Right hindlimb (tissue), 1 donor: ENCODE measurements at regions not wholly inside any gene's neighbourhood (a gene's known extent, or its start where the extent isn't known, plus 50 kb on each side); places are given as distances from the start of the nearest gene placed in this dataset.

Experiments
- DNase-seq: peaks from one replicate; pipeline ENCODE4 v3.0.0-alpha.2; 2018

DNA sequence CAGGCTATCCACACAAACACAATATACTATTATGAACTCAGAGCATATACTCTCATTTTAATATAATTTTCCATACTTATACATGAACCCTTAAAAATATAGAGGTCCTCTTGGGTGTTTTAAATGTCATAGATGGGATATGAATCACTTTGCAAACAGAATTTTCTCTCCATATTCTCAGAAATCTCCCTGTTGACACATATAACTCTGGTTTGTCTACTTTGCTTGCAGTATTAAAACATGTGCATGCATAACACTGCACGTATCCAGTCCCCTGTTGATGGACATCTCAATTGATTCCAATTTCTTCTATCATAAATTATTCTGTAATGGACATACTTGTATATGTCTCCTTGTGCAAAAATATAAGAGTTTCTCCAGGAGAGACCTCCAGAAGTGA lies 417.5 kb upstream of the TBX3 start:
- DNase-seq, result no peak

DNA sequence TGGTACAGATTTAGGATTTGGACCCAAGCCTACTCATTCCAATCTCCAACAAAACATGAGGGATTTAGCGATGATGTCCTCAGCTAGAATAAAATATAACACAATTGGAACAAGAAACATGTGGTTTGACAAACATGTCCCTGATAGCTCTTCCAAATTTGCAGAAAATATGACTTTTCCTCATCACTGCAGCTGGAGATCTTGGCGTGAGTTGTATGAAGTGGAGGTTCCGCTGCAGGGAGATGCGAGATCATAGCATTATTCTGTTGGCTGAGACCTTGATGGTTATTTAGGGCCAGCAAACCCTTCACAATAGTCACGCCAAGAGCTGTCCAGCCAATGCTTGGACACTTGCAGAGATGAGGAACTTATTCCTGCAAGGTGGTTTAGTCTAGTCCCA lies 413.4 kb upstream of the TBX3 start:
- DNase-seq, result peak; percentile 87

DNA sequence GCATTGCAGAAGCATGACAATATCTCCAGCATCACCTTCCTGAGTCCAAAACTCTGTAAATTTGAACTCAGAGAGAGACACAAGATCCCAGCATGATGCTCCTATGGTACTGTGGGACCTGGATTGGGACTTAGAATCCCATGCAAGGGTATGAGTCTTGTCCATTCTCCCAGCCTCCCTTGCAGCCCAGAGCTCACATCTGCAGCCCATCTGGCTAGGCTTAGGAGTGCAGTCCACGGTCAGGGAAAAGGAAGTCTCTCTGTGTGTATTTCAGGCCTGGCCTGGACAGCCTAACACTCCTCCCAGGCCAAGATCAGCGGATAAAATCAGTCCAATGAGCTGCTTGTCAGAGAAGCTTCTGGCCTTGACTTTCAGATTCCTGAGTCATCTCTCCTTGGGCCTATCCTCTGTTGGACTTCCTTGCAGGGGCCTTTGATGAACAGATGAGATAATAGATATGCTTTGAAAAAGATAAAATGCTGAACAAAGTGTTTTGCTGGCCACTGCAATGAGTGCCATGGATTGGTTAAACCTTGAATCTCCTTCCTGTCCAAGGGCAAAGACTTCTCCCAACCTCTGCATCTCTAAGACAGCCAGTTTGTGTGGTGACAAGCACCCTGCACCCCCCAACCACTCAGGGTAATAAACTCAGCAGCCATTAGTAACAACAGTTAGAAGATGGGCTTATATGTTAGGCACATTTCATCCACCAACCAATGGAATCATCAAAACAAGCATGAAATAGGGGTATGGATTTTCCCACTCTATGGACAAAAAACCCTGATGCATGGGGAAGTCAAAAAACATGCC lies 412.8 kb upstream of the TBX3 start:
- peak; percentile 91 for DNase-seq

DNA sequence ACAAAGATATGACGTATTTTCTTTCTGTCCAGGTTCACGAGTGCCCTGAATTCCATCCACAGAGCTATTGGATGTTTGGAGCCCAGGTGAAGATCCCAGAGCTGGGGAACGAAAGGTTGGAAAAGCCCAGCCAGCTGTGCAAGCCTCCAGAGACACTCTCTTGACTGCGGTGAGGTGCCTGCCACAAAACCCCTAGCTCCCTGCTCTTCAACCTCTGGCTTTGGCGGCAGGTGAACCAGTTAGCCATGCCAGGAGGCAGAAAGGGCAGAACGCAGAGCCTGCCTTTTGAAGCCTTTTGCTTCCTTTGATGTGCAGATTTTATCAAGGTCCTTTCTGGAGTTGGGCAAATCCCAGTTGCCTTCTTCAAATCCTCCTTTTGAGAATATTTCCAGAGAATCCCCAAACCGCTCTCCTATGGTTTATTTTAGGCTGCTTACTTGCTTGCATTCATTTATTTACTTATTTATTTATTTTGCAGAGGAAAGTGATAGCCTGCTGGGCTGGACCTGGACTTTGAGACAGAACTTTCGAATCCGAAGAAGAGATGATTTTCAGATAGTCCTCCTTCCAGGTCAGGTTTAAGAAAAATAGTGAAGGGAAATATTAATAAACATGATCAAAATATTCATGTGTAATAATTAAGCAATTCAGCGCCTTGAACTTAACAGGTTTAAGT lies 411.2 kb upstream of the TBX3 start:
- no peak for DNase-seq

DNA sequence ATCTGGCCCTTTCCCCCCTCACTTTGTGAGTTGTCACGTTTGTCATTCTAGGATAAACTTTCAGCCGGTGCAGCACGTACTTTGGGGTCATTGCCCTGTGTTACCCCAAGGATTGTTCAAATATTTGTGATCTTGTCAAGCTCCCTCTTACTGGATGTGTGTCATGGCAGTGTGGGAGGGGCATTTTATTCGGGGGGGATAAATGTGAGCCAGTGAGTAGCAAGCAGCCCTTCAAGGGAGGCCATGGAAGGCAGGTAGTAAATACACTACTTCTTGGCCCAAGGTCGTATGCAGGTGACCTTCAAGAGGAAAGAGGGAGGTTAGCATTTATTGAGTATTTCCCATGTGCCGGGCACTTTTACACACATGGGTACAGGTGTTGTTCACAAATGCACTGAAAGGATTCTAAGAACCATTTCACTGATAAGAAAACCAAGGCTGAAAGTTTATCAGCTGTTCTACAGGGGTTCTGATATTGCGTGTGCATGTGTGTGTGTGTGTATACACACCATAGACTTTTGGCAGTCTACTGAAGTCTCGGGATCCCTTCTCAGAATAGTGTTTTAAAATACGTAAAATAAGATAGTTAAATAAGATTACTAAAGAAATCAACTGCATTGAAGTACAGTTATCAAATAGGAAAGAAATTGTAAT lies 410.3 kb upstream of the TBX3 start:
- DNase-seq, result no peak

DNA sequence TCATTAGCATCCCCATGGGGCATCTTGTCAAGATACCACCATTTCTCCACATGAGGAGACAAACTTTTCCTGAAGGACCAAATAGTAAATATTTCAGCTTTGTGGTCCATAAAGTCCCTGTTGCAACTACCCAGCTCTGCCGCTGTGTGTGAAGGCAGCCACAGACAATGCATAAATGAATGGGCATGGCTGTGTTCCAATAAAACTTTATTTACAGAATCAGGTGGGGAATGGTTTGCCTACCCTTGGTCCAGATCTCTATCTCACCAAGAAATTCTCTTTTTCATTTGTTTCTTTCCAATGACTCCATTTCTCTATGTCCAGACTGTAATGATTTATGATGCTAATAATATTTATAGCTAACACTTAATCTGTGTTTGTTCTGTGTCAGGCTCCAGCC lies 409.3 kb upstream of the TBX3 start:
- DNase-seq, result no peak

DNA sequence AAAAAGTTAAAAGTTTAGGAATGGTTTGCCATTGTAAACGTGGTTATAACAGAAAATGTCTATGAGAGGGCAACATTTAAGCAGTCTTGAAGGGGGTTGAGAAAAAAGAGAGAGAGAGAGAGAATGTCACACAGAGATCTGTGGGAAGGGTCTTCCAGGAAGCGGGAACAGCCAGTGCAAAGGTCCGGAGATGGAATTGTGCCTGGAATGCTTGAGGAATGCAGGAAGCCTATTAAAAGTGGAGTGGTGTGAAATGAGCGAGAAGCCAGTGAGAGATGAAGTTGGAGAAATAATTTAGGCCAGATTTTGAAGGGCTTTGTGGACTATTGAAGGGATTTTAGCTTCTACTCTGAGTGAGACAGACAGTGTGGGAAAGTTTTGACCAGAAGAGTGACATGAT lies 406.8 kb upstream of the TBX3 start:
- DNase-seq, result no peak

DNA sequence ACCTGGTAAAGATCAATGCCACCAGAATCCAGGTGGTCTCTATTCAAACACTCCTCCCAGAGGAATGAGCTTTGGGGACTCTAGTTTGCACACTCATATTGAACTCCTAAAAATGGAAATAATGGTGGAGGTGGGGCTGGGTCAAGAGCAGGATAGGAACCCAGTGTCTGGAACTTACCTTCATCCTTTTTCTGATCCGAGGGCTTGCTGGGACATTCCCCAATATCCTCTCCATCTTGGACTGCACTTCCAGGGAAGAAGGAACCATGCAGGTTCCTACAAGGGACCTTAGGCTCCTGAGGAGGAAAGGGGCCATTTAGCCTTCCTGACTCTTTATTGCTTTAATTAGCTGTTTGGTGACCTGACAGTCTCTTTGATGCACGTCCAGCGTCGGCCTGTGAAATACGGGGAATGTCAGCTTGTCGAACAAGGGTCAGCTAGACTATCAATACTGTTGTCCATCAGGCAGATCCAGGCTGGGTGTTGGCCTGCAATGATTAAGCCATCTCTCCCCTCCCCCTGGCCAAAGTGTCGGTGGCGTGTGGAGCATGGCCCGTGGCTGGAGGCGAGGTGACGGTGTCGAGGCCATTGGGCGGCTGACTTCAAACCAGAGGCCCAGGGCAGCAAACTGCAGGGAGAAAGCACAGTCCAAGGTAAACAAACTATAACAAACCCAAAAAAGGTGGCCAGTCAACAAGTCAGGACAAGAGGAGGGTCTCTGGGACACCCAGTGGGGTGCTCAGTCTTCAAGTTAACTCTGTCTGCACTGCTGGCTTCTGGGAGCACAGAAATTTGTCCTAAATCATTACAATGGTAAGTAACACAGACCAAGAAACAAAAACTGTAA lies 405.2 kb upstream of the TBX3 start:
- no peak for DNase-seq

DNA sequence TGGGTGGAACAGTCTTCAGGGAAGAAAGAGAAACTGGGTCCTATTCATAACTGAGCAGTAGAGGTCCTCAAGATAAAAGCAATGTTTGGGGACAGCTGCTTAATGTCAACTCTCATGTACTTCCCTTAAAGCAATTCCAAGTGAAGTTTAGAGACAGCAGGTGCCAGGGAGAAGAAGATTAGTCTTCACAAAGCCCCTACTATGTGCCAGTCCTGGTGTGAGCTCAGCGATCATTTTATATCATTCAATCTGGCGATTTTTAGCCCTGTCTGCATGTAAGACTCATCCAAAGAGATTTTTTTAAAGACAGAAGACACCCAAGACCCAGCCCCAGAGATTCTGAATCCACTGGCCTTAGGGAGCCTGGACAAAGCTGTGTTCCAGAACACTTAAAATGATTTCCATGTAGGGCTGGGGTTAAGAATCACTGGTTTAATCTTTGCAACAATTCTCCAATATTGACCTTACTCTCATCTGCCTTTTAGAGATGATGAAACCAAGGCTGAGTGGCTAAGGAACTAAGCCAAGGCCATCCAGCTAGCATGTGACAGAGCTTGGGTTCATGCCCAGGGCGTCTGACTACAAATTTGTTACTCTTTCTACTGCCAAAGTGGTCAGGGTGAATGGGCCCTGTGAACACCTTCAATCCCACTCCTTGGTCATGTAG lies 404.5 kb upstream of the TBX3 start:
- DNase-seq, result no peak

DNA sequence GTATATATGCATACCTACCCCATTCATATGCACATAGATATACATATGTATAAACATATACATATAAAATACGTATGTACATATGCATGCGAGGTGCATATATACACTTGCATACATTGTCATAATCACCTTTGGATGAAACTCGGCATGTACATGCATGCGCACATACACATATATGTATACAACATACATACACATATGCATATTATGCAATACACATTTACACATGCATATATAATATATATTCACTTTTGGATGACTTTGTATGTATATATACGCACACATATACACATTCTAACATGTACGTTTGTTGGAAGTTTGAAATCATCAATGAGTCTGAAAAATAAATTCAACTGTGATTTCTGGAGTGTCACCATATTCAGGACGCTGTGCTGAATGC lies 401.6 kb upstream of the TBX3 start:
- DNase-seq, result no peak

DNA sequence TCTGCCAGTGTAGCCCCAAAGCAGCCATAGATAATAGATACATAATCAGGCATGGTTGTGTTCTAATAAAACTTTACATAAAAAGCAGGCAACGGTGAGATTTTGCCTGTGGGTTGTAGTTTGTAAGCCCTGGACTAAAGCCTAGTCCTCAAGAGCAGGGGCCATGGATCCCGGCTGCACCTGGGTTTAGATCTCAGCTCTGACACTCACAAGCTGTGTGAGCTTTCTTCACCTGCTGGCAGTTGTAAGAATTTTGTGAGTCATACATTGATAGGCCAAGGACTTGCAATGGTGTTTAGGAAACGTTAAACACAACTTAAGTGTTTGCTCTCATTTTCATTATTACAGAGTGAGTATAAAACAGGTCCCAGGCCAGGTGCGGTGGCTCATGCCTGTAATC lies 395.8 kb upstream of the TBX3 start:
- DNase-seq, result no peak

DNA sequence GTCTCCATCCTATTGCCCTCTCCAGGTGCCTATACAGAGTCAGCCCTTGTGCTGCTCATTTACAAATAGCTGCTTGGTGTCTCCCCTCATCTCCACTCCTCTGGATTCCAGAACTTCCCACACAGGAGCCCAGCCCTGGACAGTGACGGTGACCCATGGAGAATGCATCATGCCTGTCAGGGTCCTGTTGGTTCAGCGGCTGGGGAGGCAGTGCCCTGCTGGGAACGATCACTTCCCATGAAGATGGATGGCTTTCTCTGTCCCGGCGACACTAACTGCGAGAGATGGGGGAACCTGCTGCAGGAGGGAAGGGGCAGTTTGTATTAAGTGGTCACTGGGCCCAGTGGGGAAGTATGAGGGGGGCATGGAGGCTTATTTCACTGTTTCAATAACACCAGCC lies 395.0 kb upstream of the TBX3 start:
- DNase-seq, result no peak

DNA sequence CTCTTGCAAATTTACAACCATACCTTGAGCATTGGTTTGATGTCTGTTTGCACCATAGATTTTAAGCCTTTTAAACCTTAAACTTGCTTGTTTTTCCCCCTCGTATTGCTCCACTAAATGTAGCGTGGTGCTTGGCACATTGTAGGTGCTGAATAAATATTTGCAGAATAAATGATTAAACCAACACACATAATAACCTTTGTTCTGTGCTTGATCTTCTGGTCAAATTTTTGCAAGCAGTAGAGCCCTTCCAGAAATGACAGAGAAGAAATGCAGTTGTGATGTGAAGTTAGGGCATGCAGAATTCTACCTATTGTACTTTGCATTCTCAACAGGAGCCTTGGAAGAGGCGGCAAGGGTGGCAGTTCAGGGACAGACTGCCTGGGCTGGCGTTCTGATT lies 394.4 kb upstream of the TBX3 start:
- DNase-seq, result no peak

DNA sequence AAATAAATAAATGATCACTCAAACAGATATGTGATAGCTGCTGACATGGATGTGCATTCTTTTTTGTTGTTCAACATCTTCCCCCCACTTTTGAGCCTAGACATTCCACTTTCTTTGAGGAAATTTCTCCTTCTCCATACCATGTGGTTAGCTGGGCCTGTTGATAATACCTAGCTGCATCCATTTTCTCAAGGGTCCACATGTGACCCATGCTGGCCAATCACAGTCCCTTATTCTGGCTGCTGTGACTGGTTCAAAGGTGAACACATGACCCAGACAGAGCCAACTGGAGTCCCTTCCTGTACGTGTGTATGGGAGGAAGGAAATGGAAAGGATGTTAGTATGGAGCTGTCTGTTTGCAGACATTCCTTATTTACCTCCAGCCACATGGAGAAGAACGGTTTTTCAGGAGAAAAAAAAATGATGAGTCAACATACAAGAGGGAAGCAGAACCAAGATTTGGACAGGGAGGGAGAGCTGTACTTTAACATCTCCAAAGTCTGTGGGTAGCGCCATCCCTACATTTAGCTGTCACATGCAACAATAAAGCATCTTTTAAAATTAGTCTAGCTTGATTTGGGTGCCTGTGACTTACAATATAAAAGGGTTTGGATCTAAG lies 391.7 kb upstream of the TBX3 start:
- no peak for DNase-seq

DNA sequence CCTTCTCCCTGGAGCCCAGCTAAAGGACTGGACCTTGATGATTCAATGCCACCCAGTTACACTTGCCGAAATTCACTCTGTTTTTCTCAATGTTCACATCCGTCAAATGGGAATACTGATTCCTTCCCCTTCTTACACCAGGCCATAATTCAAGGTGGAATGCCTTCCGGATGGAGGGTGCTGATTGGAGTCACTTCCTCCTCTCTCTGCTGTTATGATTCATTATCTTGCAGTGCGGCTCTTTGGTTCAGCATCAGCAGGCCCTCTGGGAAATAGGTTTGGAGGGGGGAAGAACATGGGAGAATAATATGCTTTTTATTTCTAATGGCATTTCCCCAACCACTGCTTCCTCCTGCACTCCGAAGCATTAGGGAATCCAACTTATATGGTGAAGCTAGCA lies 390.6 kb upstream of the TBX3 start:
- no peak for DNase-seq

DNA sequence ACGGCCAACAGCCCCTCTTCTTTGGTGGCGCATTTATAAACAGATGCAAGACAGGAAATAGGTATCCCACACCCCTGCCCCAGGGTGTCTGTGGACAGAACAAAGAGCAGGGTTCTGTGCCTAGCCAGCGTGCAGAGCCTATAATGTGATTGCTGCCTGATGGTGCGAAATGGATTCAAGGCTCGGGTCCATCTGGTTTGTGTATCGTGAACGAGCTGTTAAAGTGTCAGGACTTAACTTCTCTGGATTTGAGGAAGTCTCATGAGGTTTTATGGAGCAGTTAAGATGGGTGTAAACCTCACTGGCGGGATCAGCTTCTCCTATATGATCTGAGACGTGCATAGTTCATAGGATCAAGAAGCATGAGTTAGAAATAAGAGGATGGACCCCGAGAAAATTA lies 388.7 kb upstream of the TBX3 start:
- no peak for DNase-seq

DNA sequence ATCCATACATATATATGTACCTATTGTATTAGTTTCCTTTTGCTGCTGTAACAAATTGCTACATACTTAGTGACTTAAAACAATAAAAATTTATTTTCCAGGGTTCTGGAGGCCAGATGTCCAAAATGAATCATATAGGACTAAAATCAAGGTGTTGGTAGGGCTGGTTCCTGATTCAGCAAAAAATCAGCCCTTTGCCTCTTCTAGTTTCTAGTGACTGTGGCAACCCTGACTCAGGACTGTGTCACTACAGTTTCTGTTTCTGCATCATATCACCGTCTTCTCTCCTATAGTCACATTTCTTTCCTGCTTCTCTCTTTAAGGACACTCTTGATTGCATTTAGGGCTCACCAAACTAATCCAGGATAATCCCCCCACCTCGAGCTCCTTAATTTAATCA lies 386.3 kb upstream of the TBX3 start:
- no peak for DNase-seq

DNA sequence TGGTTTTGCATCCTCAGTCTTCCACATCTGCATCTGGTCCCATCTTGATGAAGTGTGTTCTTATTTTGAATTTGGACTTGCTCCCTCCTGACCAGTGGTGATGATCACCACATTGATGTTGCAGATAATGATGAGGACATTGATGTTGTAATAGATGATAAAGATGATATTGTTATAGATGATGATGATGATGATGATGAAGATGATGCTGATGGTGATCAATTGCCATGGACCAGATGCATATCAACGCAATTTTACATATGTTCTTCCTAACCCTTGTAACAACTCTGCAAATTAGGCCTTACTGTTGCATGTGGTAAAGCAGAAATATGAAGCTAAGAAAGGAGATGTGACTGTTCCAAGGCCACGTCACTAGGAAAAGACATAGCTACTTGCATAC lies 380.3 kb upstream of the TBX3 start:
- no peak for DNase-seq

DNA sequence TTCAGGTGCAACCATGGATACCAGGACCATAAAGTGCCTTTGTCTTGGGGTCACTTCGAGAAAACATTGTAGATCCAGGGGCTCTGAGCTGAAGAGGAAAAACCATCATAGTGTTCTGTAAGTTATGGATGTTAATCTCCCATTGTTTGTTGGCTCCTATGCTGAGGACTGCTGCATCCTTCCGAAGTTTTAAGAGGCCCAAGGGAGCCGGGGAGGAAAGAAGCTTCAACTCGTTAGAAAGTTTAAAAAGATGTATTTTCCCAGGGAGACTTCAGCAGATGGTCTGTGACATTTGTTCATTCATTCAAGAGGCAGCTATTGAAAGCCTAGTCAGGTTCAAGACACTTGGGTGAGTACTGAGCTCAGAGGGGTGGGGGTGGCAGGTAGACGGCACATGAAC lies 378.8 kb upstream of the TBX3 start:
- DNase-seq, result peak; percentile 33

DNA sequence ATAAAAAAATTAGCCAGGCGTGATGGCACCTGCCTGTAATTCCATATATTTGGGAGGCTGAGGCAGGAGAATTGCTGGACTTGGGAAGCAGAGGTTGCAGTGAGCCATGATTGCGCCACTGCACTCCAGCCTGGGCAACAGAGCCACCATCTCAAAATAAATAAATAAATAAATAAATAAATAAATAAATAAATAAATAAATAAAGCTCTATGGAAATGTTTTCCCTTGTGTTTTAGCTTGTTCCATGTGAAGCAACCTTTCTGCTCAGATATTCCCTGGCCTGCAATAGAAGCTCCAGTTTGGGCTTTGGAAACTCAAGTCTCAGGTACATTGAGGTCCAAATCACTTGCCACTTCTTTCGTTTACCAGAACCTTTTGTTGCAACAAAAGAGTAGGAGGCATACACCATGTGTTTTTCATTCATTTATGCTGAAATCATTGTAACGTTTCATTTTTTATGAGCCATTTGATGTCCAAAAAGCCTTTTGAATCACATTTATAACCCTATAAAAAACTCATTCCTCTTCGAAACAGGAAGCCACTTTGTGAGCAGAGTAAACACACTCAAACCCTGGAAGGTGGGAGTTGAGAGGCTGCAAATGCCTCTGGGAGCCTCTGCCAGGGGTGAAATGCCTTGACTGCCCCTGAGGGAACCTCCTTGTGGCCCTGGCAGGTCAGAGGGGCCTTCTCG lies 376.6 kb upstream of the TBX3 start:
- no peak for DNase-seq

DNA sequence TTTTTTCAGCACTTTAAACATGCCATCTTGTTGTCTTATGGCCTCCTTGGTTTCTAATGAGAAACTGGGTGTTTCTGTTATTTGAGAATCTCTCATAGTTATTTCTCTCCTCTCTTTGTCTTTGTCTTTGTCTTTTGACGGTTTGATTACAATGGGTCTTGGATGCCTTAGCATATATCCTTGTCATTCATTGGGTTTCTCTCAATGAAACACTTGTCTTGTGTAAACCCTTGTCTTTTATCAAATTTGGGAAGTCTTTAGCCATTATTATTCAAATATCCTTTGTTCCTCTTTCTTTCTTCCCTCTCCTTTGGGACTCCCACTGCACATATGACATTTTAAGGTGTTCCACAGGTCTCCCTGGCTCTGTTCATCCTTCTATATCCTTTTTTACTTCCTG lies 373.5 kb upstream of the TBX3 start:
- no peak for DNase-seq

DNA sequence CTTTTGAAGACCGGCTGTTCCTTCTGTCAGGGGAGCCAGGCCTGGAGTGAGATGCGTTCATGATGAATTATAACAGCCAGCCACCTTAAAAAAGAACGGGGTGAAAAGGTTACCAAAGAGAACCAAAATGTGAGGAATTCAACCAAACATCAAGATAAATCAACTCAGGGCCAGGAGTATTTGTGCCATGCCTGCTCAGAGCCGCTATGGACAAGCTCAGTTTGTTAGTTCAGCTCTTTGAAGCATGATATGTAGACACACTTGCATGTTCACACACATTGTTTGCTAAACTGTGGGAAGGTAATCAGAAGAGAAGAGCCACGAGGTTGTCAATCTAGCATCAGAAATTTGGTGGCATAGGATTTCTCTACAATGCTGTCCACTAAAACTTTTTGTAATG lies 367.4 kb upstream of the TBX3 start:
- DNase-seq, result no peak
